ENCODE measurements at regions not wholly inside any gene's neighbourhood (a gene's known extent, or its start where the extent isn't known, plus 50 kb on each side); places are given as distances from the start of the nearest gene placed in this dataset.

GRCh38 chr18:23401400-23402347 lies 51.4 kb upstream of the RIOK3 start (continued):
- TF ChIP-seq ISX (CRISPR knock-in tag; conservative IDR thresholded peaks at IDR 0.05), result no peak
- TF ChIP-seq ZNF713 (CRISPR knock-in tag; IDR thresholded peaks at IDR 0.05), result no peak
- TF ChIP-seq ZNF704 (CRISPR knock-in tag; IDR thresholded peaks at IDR 0.05; ENCODE audit: borderline replicate concordance), result no peak
- no peak for TF ChIP-seq CCAR2 (optimal IDR thresholded peaks at IDR 0.05; ENCODE audit: low read depth, low read length)
- no peak for TF ChIP-seq FLYWCH1 (CRISPR knock-in tag; IDR thresholded peaks at IDR 0.05)
- TF ChIP-seq ESRRA (CRISPR knock-in tag; IDR thresholded peaks at IDR 0.05; ENCODE audit: low read depth), result 0 out of 2 replicates have a peak, but pooled peaks have one; percentile 27
- TF ChIP-seq TBP (CRISPR knock-in tag; IDR thresholded peaks at IDR 0.05), result no peak
- TF ChIP-seq NR3C1 (CRISPR knock-in tag; IDR thresholded peaks at IDR 0.05), result no peak
- no peak for TF ChIP-seq CSRNP1 (CRISPR knock-in tag; IDR thresholded peaks at IDR 0.05)
- TF ChIP-seq ZNF432 (CRISPR knock-in tag; IDR thresholded peaks at IDR 0.05; ENCODE audit: borderline replicate concordance), result no peak
- TF ChIP-seq CBX1 (IDR thresholded peaks at IDR 0.05; ENCODE audit: low read depth), result no peak
- TF ChIP-seq MXD1 (CRISPR knock-in tag; IDR thresholded peaks at IDR 0.05), result no peak
- TF ChIP-seq JARID2 (CRISPR knock-in tag; IDR thresholded peaks at IDR 0.05; ENCODE audit: insufficient replicate concordance), result no peak
- TF ChIP-seq ZNF101 (CRISPR knock-in tag; IDR thresholded peaks at IDR 0.05; ENCODE audit: borderline replicate concordance, low read depth), result no peak
- TF ChIP-seq POGZ (CRISPR knock-in tag; IDR thresholded peaks at IDR 0.05), result peak; percentile 67
- no peak for TF ChIP-seq MYPOP (CRISPR knock-in tag; IDR thresholded peaks at IDR 0.05)
- TF ChIP-seq HOMEZ (CRISPR knock-in tag; IDR thresholded peaks at IDR 0.05; ENCODE audit: low read depth), result peak; percentile 72; the same call in 1 of the 2 replicates
- TF ChIP-seq NCOR1 (IDR thresholded peaks at IDR 0.05; ENCODE audit: borderline replicate concordance, low read length), result peak; percentile 92
- TF ChIP-seq ZBTB20 (CRISPR knock-in tag; IDR thresholded peaks at IDR 0.05; ENCODE audit: borderline replicate concordance, low read depth), result peak; percentile 37; the same call in 1 of the 2 replicates
- no peak for TF ChIP-seq PREB (CRISPR knock-in tag; IDR thresholded peaks at IDR 0.05)
